Kasumi-1 (cell line): ENCODE measurements at regions not wholly inside any gene's neighbourhood (a gene's known extent, or its start where the extent isn't known, plus 50 kb on each side); places are given as distances from the start of the nearest gene placed in this dataset.

ENCODE experiments used
- DNase-seq, 2 experiments: peaks; one replicate each; lab custom pipeline; 2025; lab: John Stamatoyannopoulos, UW

DNA sequence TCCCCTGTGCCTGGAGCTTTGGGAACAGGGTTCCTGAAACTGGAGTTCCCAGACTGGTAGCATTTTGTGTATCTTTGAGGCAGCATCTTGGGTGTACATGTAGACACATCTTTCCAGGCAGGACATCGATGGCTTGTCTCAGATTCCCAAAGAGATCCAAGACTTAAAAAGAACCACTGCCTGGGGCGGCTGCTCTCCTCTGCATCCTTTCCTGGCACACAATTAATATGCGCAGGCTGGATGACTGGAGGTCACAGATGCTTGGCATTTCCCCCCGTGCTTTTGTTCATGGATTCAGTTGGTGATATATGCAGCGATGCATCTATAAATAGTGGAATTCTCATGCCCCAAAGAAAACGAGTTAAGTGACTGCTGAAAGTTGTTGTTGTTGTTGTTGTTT, 80.5 kb downstream of the CLDN34 start:
- no peak for DNase-seq

DNA sequence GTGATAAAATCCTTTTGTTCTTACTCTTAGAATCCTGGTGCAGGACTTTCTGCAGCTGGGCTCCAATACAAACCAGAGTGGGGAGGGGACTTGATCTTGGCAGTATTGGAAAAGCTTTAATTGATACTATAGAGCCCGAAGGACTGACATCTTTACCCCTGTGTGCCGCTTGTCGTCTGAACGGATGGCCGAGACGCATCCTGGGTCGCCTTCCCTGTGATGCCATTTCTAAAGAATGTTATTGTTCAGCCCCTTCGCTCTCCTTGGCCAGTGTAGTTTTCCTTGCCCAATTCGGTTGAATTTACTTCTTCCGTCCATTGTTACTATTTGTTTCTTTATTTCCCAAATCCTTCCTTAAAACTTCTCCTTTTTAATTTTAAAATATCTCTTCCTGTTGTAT, 80.9 kb downstream of the CLDN34 start:
- DNase-seq: no peak

DNA sequence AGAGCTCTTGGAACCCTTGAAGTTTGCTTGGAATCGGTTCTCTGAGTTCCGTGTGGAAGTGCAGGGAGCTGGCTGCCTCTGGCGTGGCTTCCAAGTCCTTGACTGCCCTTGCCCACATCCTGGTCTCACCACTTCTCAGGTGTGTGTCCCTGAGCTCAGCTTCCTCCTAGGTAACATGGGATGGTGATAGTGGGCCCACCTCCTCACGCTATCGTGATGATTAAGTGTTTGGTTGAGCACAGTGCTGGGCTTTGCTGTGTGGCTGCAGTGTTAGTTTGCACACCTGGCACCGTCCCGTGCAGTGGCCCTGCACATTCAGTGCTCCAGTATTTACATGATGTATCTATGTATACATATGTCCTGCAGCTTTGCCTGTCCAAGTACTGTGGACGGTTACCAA, 81.5 kb downstream of the CLDN34 start:
- no peak for DNase-seq

DNA sequence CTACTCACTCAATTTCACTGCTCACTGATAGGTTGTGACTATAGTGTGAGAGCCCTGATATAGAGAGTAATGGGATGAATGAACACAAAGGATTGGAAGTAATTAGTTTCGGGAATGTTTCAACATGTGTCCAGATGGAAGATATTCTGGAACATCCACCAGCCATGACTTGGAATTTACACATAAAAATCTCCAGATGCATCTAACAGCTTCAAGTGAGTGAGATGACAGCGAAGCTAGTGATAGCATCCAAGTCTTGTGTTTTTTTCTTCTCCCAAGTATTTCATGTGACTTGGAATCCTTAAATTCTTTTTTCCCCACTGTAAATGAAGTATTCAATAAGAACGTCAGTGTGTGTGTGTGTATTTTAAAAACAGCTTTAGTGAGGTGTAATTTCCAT, 82.1 kb downstream of the CLDN34 start:
- DNase-seq: no peak

DNA sequence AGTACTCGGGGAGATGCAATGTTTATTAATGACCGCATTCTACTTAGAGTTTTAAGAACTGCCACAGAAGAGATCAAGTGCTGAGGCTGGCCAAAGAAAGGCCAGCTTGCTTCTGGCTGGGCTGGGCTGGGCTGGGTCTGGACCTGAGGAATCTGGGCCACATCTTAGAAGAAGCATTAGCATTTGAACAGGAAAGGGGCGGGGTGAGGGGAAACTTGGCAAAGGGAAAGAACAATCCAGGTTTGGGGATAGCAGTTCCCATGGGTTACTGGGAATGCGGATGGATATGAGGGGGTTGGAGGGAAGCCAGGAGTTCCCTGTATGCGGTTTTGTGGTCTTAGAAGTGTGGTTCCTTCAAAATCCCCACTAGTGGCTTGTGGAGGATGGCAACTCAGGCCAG, 83.3 kb downstream of the CLDN34 start:
- no peak for DNase-seq

DNA sequence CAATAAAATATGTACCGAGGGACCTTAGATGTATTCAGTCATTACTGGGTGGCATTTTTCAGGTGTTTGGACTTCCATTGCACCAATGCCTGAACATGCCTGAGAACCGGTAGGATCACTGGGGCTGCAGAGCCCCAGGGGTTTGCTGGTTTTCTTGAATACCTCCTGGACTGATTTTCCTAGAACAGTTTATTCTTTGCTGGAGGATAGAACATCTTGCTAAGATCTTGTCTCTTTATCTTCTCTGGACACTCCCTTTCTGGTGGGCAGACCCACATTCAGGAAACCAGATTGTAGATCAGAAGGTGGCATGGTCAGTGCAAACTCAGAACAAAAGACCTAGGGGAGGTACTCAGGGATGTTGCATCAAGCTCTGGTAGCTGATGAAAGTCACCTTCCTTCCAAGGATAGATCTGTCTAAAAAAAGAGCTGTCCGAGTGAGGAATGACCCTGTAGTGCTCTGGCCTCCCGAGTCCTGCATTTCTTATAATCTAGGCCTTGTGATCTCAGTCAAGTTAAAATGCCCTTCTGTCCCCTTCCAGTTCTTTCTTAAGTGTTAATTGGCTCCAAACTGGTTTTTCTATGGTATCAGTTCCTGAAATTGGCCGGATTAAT, 84.8 kb downstream of the CLDN34 start:
- DNase-seq: no peak

DNA sequence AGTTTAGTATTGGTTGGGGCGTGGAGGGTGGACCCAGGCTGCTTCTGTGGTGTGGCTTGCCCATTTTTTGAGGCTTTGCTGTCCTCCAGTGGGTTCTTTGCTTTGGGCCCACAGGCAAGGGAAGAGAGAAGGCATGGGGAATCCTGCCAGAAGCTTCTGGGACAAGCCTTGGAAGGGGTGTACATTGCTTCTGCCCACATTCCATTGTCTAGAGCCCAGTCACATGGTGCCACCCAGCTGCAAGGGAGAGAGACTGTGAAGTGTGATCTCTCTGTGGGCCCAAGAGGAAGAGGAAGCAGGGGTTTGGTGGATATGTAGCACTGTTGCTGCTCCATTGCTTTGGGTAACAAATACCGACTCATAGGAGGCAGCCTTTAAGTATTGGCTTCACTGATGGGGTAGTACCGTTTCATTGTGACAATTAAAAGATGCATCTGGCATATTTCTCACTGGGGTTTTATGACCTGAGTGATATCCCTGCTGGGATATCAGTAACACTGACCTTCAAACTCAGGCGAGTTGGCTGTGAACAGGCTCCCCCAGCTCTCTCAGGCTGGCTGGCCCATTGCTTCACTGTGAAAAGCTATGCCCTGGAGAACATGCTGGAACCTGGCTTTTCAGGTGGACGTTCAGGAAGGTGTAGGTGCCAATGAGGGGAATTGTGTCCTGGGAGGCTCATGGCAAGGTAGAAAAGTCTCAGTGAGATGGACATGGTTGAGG, 85.9 kb downstream of the CLDN34 start:
- DNase-seq: peak; percentile 0 to 7

DNA sequence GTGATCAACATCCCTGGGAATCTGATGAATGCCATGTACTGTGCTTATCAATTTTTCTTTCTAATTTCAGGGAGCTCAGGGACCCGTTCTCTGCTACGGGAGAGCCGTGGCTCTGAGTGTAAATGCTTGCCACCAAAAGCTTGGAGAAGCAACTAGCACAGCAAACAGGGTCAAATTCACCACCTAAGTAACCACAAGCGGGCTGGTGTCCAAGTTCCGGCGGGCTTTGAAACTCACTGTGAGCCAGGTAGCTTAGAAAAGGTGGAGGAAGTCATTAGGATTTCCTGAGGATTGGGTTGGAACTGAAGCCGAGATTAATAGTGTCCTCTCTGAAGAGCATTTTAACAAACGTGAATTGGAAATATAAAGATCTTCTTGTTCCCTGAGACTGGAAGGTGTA, 87.2 kb downstream of the CLDN34 start:
- DNase-seq: no peak

DNA sequence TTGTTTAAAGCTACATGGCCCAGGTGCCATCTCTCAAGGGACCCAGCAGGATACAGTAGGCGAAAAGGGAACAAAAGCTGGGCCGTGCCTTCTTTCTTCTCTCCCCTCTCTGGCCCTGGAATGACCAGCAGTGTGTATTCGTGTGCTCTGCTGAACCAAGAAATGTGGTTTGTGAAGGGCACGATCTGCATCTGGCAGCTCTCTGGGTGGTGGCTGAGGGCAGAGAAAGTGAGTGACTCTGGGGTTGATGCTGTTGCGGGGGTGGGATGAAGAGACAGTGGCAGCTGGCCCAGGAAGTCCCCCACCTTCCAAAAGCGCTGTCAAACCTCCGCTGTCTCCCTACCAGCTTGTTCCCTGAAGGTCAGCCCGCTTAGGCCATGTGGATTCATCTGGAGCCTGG, 88.3 kb downstream of the CLDN34 start:
- no peak for DNase-seq

DNA sequence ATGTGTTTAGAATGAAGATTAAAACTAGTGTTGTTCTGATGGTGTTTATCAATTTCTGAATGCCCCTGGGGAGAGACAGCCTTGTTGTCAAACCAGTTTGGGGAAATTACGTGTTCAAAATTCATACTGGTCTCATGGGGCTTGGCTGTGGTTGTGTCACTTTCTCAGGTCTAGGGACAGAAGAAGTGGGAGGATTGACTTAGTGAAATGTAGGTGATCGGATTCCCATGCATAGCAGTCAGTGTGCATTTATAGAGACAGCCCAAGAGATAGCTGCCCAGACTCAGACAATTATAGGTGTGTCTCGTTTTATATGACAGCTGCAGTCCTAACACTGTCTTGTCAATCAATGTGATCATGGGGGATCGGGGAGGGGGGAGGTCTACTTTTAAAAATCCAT, 94.4 kb upstream of the CLCN4 start:
- DNase-seq: no peak

DNA sequence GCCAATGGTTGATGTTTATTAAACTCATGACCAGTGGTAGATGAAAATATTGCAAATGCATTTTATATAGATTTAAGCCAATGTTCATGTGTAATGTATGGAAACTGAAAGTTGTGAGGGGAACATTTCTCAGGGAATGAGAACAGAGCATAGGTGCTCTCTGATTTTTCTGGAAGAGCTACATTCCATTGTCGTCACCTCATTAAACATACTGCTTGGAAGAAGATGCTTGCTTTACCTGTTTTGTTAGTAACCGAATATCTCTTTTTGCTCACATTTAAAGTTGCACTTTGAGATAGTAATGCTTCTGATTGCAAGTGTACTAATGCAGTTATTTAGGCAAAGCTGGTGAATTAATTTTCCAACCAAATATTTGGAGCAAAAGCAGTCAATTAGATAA, 93.8 kb upstream of the CLCN4 start:
- DNase-seq: no peak

DNA sequence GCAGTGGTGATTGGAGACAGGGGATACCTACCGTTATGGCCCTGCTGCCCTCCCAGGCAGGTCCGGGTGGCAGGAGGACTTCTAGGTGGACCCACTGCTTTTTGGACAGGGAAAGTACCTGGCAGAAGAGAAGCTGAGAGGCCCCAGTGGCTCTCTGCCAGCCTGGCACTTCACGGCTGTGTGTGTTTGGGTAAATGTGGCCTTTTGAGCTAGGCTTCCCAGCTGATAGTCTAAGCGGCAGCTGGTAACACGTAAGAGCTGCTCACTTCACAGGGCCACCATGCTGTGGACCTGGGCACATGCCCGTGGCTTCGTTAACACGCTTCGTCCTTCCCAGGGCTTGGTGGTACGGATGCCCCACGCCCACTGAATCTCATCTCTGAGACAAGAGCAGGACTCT, 92.0 kb upstream of the CLCN4 start:
- no peak for DNase-seq

DNA sequence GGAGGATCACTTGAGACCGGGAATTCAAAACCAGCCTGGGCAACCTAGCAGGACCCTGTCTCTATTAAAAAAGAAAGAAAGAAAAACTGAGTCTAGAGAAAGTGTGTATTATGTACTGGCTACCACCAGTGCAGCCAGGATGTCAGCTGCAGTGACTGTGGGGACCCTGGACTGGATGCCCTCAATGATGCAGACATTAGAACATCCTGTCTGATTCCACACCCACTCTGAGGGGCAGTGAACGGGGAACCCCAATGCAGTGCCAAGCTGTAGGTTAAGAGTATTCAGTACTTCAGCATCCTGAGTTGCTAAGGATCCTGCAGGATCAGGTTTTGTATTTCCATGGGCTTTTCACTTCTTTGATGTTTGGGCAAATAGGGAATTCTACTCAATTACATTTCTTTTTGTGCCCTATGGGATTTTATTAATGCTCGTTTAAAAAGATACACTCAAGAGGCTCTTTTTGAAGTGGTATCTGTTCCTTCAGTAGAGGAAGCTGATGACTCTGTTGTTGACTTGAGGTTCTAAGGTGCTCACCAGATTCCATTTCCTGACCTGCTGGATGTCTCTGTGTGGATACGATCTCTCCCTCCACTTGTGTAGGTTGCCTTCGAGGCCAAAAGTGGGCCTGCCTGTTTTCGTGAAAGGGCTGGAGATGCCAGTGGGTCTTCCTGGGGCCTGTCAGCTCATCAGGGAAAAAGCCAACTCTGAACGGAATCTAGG, 85.9 kb upstream of the CLCN4 start:
- no peak for DNase-seq

DNA sequence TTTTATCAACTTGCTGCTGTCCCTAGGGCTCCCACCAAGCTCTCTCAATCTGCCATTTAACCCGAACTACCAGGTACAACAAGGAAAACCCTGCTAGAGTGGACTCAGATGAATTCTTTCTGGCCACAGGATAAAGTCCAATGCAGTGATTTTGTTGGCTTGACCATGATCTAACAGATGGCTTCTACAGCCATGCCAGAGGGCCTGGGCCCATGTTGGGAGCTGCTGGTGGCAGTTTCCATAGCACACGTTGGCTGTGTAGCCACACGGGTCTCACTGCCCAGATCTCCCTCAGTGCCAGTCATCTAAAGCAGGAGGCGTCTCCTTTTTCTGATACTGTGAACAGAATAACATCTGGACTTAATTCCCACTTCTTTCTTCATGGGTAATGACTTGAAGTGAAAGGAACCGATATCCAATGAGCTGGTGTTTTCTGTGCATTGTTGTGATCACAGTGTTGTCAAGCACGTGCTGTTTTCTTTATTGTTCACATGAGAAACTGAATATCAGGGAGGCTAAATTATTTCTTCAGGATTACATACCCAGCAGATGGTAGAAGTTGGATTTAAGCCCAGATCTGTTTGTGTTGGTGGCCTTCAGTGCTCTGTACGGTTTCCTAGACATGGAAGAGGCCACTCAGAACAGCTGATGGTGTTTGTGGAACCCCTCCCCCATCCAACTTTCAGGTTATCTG, 85.2 kb upstream of the CLCN4 start:
- DNase-seq: no peak

DNA sequence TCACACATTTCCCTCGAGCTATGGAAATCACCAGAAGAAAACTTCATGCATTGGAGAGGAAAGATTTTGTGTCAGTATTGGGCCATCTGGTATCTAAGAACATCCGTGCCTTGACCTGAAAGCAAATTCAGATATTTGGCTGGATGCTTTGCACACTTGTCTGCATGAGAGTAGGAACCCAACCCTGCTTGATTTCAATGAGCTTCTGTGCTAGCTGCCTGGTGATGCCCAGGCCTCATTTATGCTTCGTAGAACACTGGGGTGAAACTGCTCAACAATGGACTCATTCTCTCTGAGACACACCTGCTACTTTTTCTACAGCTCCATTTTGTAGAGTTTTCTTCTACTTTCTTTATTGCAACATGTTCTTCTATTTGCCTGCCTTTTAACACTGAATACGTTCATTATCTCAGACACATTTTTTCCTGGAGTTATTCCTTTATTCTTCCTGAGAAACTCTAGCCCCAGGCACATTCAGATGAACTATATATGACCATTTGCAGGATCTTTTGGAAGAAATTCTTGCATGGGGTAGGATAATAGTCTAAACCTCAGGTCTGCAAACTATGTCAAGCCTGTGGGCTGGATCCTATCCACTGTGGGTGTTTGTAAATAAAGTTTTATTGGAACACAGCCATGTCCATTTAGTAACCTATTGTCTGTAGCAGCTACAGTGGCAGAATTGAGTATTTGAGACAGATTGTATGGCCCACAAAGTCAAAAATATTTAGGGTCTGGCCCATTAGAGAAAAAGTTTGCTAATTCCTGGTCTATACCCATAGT, 83.8 kb upstream of the CLCN4 start:
- no peak for DNase-seq

DNA sequence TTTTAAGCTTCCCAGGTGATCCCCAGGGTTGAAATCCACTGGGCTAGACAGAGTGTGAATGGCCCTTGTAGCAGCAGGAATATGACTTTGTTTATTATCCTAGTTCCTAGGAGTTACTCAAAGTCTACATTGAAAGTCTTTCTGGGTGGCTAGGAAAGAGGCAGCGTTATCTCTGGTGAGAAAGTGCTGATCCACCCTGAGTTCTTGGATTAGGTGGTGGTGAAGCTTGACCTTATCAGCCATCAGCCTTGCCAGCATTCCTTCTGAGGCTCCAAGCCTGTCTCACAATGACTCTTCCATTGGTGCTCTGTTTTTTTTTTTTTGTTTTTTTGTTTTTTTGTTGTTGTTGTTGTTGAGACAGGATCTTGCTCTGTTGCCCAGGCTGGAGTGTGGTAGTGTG, 83.1 kb upstream of the CLCN4 start:
- no peak for DNase-seq

DNA sequence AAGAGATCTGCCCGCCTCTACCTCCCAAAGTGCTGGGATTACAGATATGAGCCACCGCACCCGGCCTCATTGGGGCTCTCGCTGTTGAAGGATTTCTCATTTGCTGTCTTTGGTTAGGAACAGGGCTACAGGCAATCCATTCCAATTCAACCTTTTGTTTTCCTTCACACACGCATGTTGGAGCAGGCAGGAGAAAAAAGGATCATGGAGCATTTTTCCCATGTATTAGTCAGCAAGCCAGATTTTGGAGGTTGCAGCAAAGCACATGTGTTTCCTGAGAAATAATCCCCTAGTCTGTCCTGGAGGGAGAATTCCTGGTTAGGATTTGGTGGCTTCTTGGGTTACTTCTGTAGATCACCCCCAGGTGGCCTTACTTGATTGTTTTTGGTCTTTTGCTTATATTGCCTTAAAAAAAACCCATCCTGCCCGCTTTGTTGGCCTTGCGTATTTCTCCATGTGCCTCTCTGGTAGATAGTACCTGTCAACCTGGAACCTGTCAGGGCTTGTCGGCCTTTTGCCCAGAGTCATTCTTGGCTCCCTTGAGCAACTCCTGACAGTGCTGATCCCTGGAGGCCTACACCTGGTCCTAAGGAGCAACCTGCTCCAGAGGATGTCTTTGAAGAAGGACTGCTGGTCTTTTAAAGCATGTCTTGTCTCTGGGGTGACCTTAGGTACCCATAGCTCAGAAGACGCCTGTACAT, 82.4 kb upstream of the CLCN4 start:
- DNase-seq: no peak

DNA sequence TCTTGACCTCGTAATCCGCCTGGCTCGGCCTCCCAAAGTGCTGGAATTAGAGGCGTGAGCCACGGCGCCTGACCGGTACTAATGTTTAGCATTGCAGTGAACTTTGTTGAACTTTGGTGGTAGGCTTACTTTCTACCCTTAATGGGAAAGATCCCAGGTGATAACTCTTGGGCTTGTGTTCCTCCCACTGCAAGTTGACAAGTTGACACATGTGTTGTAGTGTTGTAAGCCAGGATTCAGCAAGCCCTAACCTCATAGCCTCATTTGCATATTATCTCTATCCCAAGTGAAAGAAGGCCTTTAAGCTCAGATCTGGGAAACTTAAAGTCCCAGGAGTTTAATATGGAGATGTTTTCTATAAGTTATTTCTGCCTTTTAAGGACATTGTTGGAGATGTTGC, 80.0 kb upstream of the CLCN4 start:
- no peak for DNase-seq

DNA sequence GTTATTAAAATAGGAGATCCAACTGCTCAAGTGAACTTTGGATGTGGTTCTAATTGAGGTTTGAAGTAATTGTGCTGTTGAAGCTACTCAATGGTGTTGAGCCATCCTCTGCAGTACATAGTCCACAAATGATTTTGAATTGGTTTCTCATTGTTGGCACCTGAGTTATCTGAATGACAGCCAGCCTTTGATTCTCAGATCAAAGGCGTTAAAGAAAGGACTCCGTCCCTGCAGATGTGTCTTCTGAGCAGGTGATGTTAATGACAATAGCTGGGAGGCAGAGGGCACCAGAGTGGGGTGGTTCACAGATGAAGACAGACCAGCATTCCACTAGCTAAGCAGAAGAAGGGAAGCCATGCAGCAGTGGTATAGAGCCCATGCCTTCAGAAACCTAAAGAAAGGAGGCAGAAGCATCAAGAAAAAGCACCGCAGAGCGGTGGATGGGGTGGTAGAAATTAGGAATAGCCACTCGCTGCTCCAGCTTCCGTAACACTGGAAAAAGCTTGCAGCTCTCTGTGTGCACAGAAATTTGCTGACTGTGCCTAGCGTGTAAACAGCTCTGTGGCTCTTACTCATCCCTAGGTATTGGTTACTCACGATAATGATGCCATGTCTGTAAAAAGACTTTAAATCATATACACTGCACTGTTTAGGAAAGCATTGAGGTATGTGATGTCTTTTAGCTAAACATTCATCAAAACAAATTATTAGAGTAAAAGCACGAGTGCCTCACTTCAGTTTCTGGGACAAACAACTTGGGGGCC, 79.2 kb upstream of the CLCN4 start:
- no peak for DNase-seq

DNA sequence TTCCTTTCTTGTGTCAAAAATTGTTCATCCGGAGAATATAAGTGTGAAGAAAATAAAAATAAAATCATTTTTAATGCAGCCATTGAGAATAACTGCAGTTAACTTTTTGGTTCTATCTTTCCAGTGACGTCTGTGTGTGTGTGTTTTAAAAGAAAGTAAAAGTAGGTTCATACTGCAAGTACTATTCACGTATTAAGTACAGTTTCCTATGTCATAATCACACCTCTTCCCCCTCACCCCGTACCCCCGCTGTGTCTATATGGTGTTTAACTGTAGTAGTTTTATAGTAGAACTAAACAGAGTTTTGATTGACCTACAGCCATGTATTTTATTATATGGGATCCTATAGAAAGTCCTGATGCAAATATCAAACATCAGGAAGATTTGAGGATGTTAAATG, 78.5 kb upstream of the CLCN4 start:
- no peak for DNase-seq

DNA sequence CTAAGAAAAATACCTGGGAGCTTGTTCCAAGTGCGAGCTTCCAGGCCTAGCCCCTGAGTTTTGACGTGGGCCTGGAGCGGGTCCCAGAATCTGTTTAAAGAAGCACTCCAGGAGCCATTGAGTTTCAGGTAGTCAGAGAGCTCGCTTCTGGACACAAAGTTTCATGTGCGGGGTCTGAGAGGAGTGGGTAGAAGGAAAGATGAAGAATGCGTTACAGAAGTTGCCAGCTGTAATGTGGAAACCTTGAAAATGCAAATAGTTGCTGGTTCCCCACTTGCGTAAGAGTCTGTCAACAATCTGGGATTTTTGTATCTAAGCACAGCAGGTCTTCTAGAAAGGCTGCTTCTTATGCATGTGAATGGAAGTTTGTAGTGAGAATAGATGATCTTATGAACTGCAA, 77.5 kb upstream of the CLCN4 start:
- no peak for DNase-seq
